GM08714 (cell line): ENCODE measurements at regions not wholly inside any gene's neighbourhood (a gene's known extent, or its start where the extent isn't known, plus 50 kb on each side); places are given as distances from the start of the nearest gene placed in this dataset.

Source experiments
- H3K4me3 ChIP-seq: fragments of 200-500 bp; sonication (Bioruptor generic); 2 replicates; pipeline ENCODE4 v1.5.1; 2014; ENCODE audit warnings: mild to moderate bottlenecking, low read length, inconsistent platforms
- ZNF274 ChIP-seq: IDR thresholded peaks from 2 replicates; pipeline ENCODE4 v1.6.1; 2012; ENCODE audit warnings: mild to moderate bottlenecking, low read depth, low read length

GRCh38 chr22:48579043-48579927 lies 1248.4 kb downstream of the BRD1 start:
- TF ChIP-seq ZNF274 = no peak

GRCh38 chr22:48578138-48579042 lies 1249.3 kb downstream of the BRD1 start:
- TF ChIP-seq ZNF274 = no peak

More at GRCh38 chr22:48579043-48579927, 1248.4 kb downstream of the BRD1 start:
- no peak overlapping the region for H3K4me3 ChIP-seq

GRCh38 chr22:48577691-48578090 lies 1250.0 kb downstream of the BRD1 start:
- H3K4me3 ChIP-seq = no peak overlapping the region
- TF ChIP-seq ZNF274 = no peak

More at GRCh38 chr22:48578138-48579042, 1249.3 kb downstream of the BRD1 start:
- no peak overlapping the region for H3K4me3 ChIP-seq

- no peak for TF ChIP-seq ZNF274
- no peak overlapping the region for H3K4me3 ChIP-seq
These were observed 1250.5 kb downstream of the BRD1 start for GRCh38 chr22:48577014-48577690.

- no peak for TF ChIP-seq ZNF274
- no peak overlapping the region for H3K4me3 ChIP-seq
These were observed 1251.2 kb downstream of the BRD1 start for GRCh38 chr22:48576333-48577013.

- TF ChIP-seq ZNF274 = no peak
- no peak overlapping the region for H3K4me3 ChIP-seq
These were observed 1251.9 kb downstream of the BRD1 start for GRCh38 chr22:48575618-48576332.

- TF ChIP-seq ZNF274 = no peak
- no peak overlapping the region for H3K4me3 ChIP-seq
These were observed 1252.7 kb downstream of the BRD1 start for GRCh38 chr22:48574776-48575617.

GRCh38 chr22:48573766-48574165 lies 1253.9 kb downstream of the BRD1 start:
- TF ChIP-seq ZNF274 = no peak
- H3K4me3 ChIP-seq = no peak overlapping the region

- no peak overlapping the region for H3K4me3 ChIP-seq
- TF ChIP-seq ZNF274 = no peak
These were observed 1254.7 kb downstream of the BRD1 start for GRCh38 chr22:48572951-48573350.

- TF ChIP-seq ZNF274 = no peak
- no peak overlapping the region for H3K4me3 ChIP-seq
These were observed 1256.8 kb downstream of the BRD1 start for GRCh38 chr22:48570912-48571311.

GRCh38 chr22:48569476-48570233 lies 1258.0 kb downstream of the BRD1 start:
- TF ChIP-seq ZNF274 = no peak
- H3K4me3 ChIP-seq = no peak overlapping the region
